HepG2 (cell line): ENCODE measurements at regions not wholly inside any gene's neighbourhood (a gene's known extent, or its start where the extent isn't known, plus 50 kb on each side); places are given as distances from the start of the nearest gene placed in this dataset.

Source experiments
- ATAC-seq: fragments of 200-7000 bp; cut with Tn5 transposase; 3 replicates; pipeline ENCODE4 v1.9.1; 2020; ENCODE audit warnings: mild to moderate bottlenecking, moderate library complexity
- BruUV-seq: library from RNA; stranded (reverse); fragments of 400-500 nt; replicated peaks from 2 replicates; lab custom pipeline; 2021; lab: Mats Ljungman, UMichigan
- CTCF ChIA-PET: fragments of 300-600 bp; formaldehyde crosslinking; extraction: SDS; loops from one replicate; lab custom pipeline; 2021; ENCODE audit warnings: low total read pairs, inconsistent platforms, low intra/inter-chr PET ratio; lab: Yijun Ruan, JAX
- POLR2A ChIA-PET: fragments of 350-600 bp; sonication (Branson Sonifier 250); formaldehyde crosslinking; loops from one replicate; lab custom pipeline; 2020; ENCODE audit warnings: antibody characterized with exemption, inconsistent platforms; lab: Yijun Ruan, JAX
- DNase-seq: peaks from one replicate; pipeline ENCODE4 v3.0.0-alpha.2; 2015; ENCODE audit warnings: low spot score
- FAIRE-seq: peaks from 3 replicates; lab custom pipeline; 2011; peaks lifted over from hg19 to GRCh38; lab: Jason Lieb, UNC
- H2AFZ ChIP-seq: one replicate; pipeline ENCODE4 v1.6.1; 2011; ENCODE audit warnings: low read length, inconsistent platforms
- H3K27ac ChIP-seq: fragments of 300-600 bp; 3 replicates; pipeline ENCODE4 v1.8.0; 2011; ENCODE audit warnings: mixed run types, mild to moderate bottlenecking, mixed read lengths, low read length, inconsistent platforms; ENCODE audit not compliant: insufficient read depth; ENCODE audit errors: extremely low read length
- H3K27me3 ChIP-seq, 2 experiments: fragments of 200-600 bp in 1 of 2; 2 replicates in 1 of 2; 3 replicates in 1 of 2; pipeline versions ENCODE4 v1.6.0 to v1.8.0; 2011; ENCODE audit warnings: low read length in 2 of 2, mild to moderate bottlenecking in 2 of 2, moderate library complexity in 2 of 2, inconsistent platforms in 1 of 2; ENCODE audit not compliant: insufficient read depth in 2 of 2, control insufficient read depth in 1 of 2
- H3K36me3 ChIP-seq, 2 experiments: fragments of 200-600 bp in 1 of 2; replicated peaks in 1 of 2; 2 replicates in 1 of 2; 3 replicates in 1 of 2; pipeline versions ENCODE4 v1.5.1 to v1.8.0; 2011; ENCODE audit warnings: low read length in 2 of 2, inconsistent platforms in 1 of 2; ENCODE audit not compliant: insufficient read depth in 2 of 2, control insufficient read depth in 1 of 2
- H3K4me1 ChIP-seq: 2 replicates; pipeline ENCODE4 v1.5.1; 2012; ENCODE audit warnings: low read length, inconsistent platforms; ENCODE audit not compliant: insufficient read depth
- H3K4me2 ChIP-seq: 2 replicates; pipeline ENCODE4 v1.6.0; 2011; ENCODE audit warnings: low read depth, low read length, inconsistent platforms
- H3K4me3 ChIP-seq, 3 experiments: fragments of 200-600 bp in 1 of 3; sonication (generic), shearing (Covaris generic) in 1 of 3; replicated peaks in 1 of 3; 2 replicates each; pipeline ENCODE4 v1.5.1; 2011 to 2016; ENCODE audit warnings: low read length in 3 of 3, inconsistent platforms in 2 of 3, low read depth in 2 of 3, mild to moderate bottlenecking in 2 of 3, control low read depth in 1 of 3, mixed read lengths in 1 of 3; ENCODE audit not compliant: insufficient read depth in 1 of 3
- H3K79me2 ChIP-seq: one replicate; pipeline ENCODE4 v1.6.1; 2011; ENCODE audit warnings: low read length, inconsistent platforms; ENCODE audit not compliant: insufficient read depth
- H3K9ac ChIP-seq: 2 replicates; pipeline ENCODE4 v1.6.0; 2011; ENCODE audit warnings: mild to moderate bottlenecking, low read depth, low read length, inconsistent platforms; ENCODE audit not compliant: insufficient read depth
- H3K9me3 ChIP-seq: 2 replicates; pipeline ENCODE4 v1.5.1; 2012; ENCODE audit warnings: mild to moderate bottlenecking, low read length
- H4K20me1 ChIP-seq: 2 replicates; pipeline ENCODE4 v1.6.0; 2011; ENCODE audit warnings: inconsistent platforms, mild to moderate bottlenecking, low read length, moderate library complexity; ENCODE audit not compliant: insufficient read depth
- CCAR2 ChIP-seq: fragments of 200-400 bp; formaldehyde crosslinking; optimal IDR thresholded peaks from 2 replicates; pipeline ENCODE3; 2018; ENCODE audit warnings: low read depth, mild to moderate bottlenecking, low read length, moderate library complexity
- ETV6 ChIP-seq: sonication (generic); formaldehyde crosslinking; conservative IDR thresholded peaks from 2 replicates; pipeline ENCODE4 v1.4.0; 2020; ENCODE audit warnings: missing genetic modification reagents
- KAT2B ChIP-seq: fragments of 150-350 bp; IDR thresholded peaks from 2 replicates; pipeline ENCODE4 v1.6.1; 2014; ENCODE audit warnings: low read depth, low read length, borderline replicate concordance
- SIX1 ChIP-seq: sonication (generic); formaldehyde crosslinking; IDR thresholded peaks from 2 replicates; pipeline ENCODE4 v1.4.0; 2020; ENCODE audit warnings: missing genetic modification reagents, borderline replicate concordance
- SMARCC2 ChIP-seq: fragments of 450-650 bp; IDR thresholded peaks from 2 replicates; pipeline ENCODE4 v1.6.1; 2017; ENCODE audit warnings: antibody characterized with exemption, mild to moderate bottlenecking
- TMF1 ChIP-seq: sonication (generic); formaldehyde crosslinking; IDR thresholded peaks from 2 replicates; pipeline ENCODE4 v1.8.1; 2022; ENCODE audit warnings: low read depth, missing genetic modification reagents
- ZEB1 ChIP-seq: IDR thresholded peaks from 2 replicates; pipeline ENCODE4 v1.6.1; 2012; ENCODE audit warnings: mild to moderate bottlenecking, low read depth, inconsistent platforms; ENCODE audit not compliant: insufficient replicate concordance
- ZNF235 ChIP-seq: sonication (generic); formaldehyde crosslinking; IDR thresholded peaks from 2 replicates; pipeline ENCODE4 v1.8.1; 2023; ENCODE audit warnings: mild to moderate bottlenecking, missing genetic modification reagents, borderline replicate concordance
- ZNF44 ChIP-seq: sonication (generic); formaldehyde crosslinking; IDR thresholded peaks from 2 replicates; pipeline ENCODE4 v1.5.1; 2020; ENCODE audit warnings: mild to moderate bottlenecking, missing genetic modification reagents
- ZNF503 ChIP-seq: sonication (generic); formaldehyde crosslinking; IDR thresholded peaks from 2 replicates; pipeline ENCODE4 v1.4.0; 2020; ENCODE audit warnings: missing genetic modification reagents
- WGBS: methylation state at CpG from one replicate; pipeline ENCODE4 v1.1.6; 2017; ENCODE audit warnings: low lambda C conversion rate; 5-methylcytosine and 5-hydroxymethylcytosine counted together
- in situ Hi-C: cut with HindIII; loops from 2 replicates; pipeline ENCODE4 v1.10.0; 2017; ENCODE audit warnings: low pct_unique_long_range_greater_than_20kb; ENCODE audit not compliant: extremely low pct_ligation_motif_present
- intact Hi-C: fragments of 100-400 bp; cut with micrococcal nuclease; formaldehyde crosslinking; loops from one replicate; pipeline ENCODE4 v1.10.0; 2022; ENCODE audit not compliant: unreplicated experiment
- TF ChIP-seq, protein P1 (sequence below): IDR thresholded peaks from 2 replicates; pipeline ENCODE4 v1.6.1; 2016; ENCODE audit warnings: low read depth, control low read depth

DNA sequence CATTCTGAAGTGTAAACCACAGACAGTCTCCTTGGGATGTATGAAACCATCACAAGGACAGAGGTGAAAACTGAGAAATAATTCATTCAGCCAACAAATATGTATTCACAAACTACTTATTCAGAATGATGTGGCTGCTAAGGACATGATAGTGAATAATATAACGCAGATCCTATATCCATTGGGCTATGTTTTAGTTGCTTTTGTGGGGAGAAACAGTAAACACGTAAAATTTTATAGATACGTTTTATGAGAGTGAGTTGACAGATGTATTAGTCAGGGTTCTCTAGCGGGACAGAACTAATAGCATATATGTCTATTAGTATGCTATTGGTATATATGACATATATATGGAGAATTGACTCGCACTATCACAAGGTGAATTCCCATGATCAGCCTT, 402.5 kb downstream of the RFPL4B start:
- intact Hi-C loops: no loop called here
- no peaks in the 10 kb centered on the region for H4K20me1 ChIP-seq
- H3K27me3 ChIP-seq: no peaks in the 10 kb centered on the region
- POLR2A ChIA-PET: no interaction called here
- no peak overlapping the region for H3K4me2 ChIP-seq
- H3K9ac ChIP-seq: no peak overlapping the region
- 5% methylated on average over 5 of the region's 5 CpGs for WGBS
- no peak for FAIRE-seq
- no peaks in the 10 kb centered on the region for H3K4me1 ChIP-seq
- no peak for DNase-seq
- H3K27ac ChIP-seq: no peak overlapping the region
- H3K36me3 ChIP-seq: no peaks in the 10 kb centered on the region
- no peak overlapping the region for H2AFZ ChIP-seq
- no peaks in the 10 kb centered on the region for H3K79me2 ChIP-seq
- H3K9me3 ChIP-seq: no peaks in the 10 kb centered on the region
- TF ChIP-seq SMARCC2 (no peak), SIX1 (CRISPR knock-in tag) (no peak), ZNF503 (CRISPR knock-in tag) (no peak), ZNF235 (CRISPR knock-in tag) (no peak), CCAR2 (no peak), KAT2B (no peak), ZEB1 (no peak), ETV6 (CRISPR knock-in tag) (no peak), TMF1 (no peak), ZNF44 (CRISPR knock-in tag) (no peak)
- TF ChIP-seq, protein P1, sequence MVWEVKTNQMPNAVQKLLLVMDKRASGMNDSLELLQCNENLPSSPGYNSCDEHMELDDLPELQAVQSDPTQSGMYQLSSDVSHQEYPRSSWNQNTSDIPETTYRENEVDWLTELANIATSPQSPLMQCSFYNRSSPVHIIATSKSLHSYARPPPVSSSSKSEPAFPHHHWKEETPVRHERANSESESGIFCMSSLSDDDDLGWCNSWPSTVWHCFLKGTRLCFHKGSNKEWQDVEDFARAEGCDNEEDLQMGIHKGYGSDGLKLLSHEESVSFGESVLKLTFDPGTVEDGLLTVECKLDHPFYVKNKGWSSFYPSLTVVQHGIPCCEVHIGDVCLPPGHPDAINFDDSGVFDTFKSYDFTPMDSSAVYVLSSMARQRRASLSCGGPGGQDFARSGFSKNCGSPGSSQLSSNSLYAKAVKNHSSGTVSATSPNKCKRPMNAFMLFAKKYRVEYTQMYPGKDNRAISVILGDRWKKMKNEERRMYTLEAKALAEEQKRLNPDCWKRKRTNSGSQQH: no peak
- in situ Hi-C loops: no loop called here
- no peak overlapping the region for H3K4me3 ChIP-seq
- CTCF ChIA-PET: no interaction called here
- no peak for ATAC-seq
- no TSS peak for BruUV-seq
